ENCODE measurements at regions not wholly inside any gene's neighbourhood (a gene's known extent, or its start where the extent isn't known, plus 50 kb on each side); places are given as distances from the start of the nearest gene placed in this dataset.

- H3K9me3 ChIP-seq (replicated peaks; ENCODE audit: low read length): no peaks in the 10 kb centered on the region
- H3K36me3 ChIP-seq (ENCODE audit: insufficient read depth, low read length): no peaks in the 10 kb centered on the region
- H3K4me2 ChIP-seq (ENCODE audit: low read length): peak overlapping the region; percentile 66
- H3K9ac ChIP-seq (ENCODE audit: low read depth, low read length): no peak overlapping the region
- H3K4me1 ChIP-seq (ENCODE audit: control insufficient read depth, insufficient read depth, low read length): peaks cover 10% of the 10 kb centered on the region
- peaks cover 97% of the 10 kb centered on the region for H3K27me3 ChIP-seq (ENCODE audit: control insufficient read depth, insufficient read depth, low read length)
- peak overlapping the region; percentile 33 for H3K4me3 ChIP-seq (ENCODE audit: low read length)
These were observed 145.2 kb upstream of the ETS2 start for GRCh38 chr21:38660333-38661196.

- Histone ChIP-seq H3K4me2 (ENCODE audit: low read length) (peak overlapping the region; percentile 66), H3K9ac (ENCODE audit: low read depth, low read length) (no peak overlapping the region), H3K4me1 (ENCODE audit: control insufficient read depth, insufficient read depth, low read length) (peaks cover 10% of the 10 kb centered on the region), H3K27me3 (ENCODE audit: control insufficient read depth, insufficient read depth, low read length) (peaks cover 97% of the 10 kb centered on the region), H3K4me3 (ENCODE audit: low read length) (peak overlapping the region; percentile 33), H3K36me3 (ENCODE audit: insufficient read depth, low read length) (no peaks in the 10 kb centered on the region), H3K9me3 (replicated peaks; ENCODE audit: low read length) (no peaks in the 10 kb centered on the region)
These were observed 144.4 kb upstream of the ETS2 start for GRCh38 chr21:38661197-38661871.

GRCh38 chr21:38661889-38662568 is 143.7 kb upstream of the ETS2 start:
- H3K4me2 ChIP-seq (ENCODE audit: low read length): peak overlapping the region; percentile 66
- H3K4me1 ChIP-seq (ENCODE audit: control insufficient read depth, insufficient read depth, low read length): peaks cover 10% of the 10 kb centered on the region
- H3K4me3 ChIP-seq (ENCODE audit: low read length): no peak overlapping the region
- no peak overlapping the region for H3K9ac ChIP-seq (ENCODE audit: low read depth, low read length)
- peaks cover 94% of the 10 kb centered on the region for H3K27me3 ChIP-seq (ENCODE audit: control insufficient read depth, insufficient read depth, low read length)
- no peaks in the 10 kb centered on the region for H3K36me3 ChIP-seq (ENCODE audit: insufficient read depth, low read length)
- H3K9me3 ChIP-seq (replicated peaks; ENCODE audit: low read length): no peaks in the 10 kb centered on the region

- Histone ChIP-seq H3K36me3 (ENCODE audit: insufficient read depth, low read length) (no peaks in the 10 kb centered on the region), H3K9ac (ENCODE audit: low read depth, low read length) (no peak overlapping the region), H3K4me1 (ENCODE audit: control insufficient read depth, insufficient read depth, low read length) (peaks cover 10% of the 10 kb centered on the region), H3K9me3 (replicated peaks; ENCODE audit: low read length) (no peaks in the 10 kb centered on the region), H3K4me3 (ENCODE audit: low read length) (no peak overlapping the region), H3K27me3 (ENCODE audit: control insufficient read depth, insufficient read depth, low read length) (peaks cover 94% of the 10 kb centered on the region), H3K4me2 (ENCODE audit: low read length) (no peak overlapping the region)
These were observed 142.4 kb upstream of the ETS2 start for GRCh38 chr21:38663282-38663681.

GRCh38 chr21:38664315-38664714 is 141.4 kb upstream of the ETS2 start:
- H3K4me1 ChIP-seq (ENCODE audit: control insufficient read depth, insufficient read depth, low read length): peaks cover 10% of the 10 kb centered on the region
- H3K27me3 ChIP-seq (ENCODE audit: control insufficient read depth, insufficient read depth, low read length): peaks cover 94% of the 10 kb centered on the region
- H3K9me3 ChIP-seq (replicated peaks; ENCODE audit: low read length): no peaks in the 10 kb centered on the region
- no peak overlapping the region for H3K9ac ChIP-seq (ENCODE audit: low read depth, low read length)
- no peak overlapping the region for H3K4me3 ChIP-seq (ENCODE audit: low read length)
- no peak overlapping the region for H3K4me2 ChIP-seq (ENCODE audit: low read length)
- H3K36me3 ChIP-seq (ENCODE audit: insufficient read depth, low read length): no peaks in the 10 kb centered on the region

- Histone ChIP-seq H3K9ac (ENCODE audit: low read depth, low read length) (no peak overlapping the region), H3K4me2 (ENCODE audit: low read length) (no peak overlapping the region), H3K27me3 (ENCODE audit: control insufficient read depth, insufficient read depth, low read length) (peaks cover 93% of the 10 kb centered on the region), H3K9me3 (replicated peaks; ENCODE audit: low read length) (no peaks in the 10 kb centered on the region), H3K4me1 (ENCODE audit: control insufficient read depth, insufficient read depth, low read length) (peaks cover 10% of the 10 kb centered on the region), H3K4me3 (ENCODE audit: low read length) (no peak overlapping the region), H3K36me3 (ENCODE audit: insufficient read depth, low read length) (no peaks in the 10 kb centered on the region)
These were observed 140.9 kb upstream of the ETS2 start for GRCh38 chr21:38664841-38665240.

GRCh38 chr21:38667291-38667870 is 138.3 kb upstream of the ETS2 start:
- Histone ChIP-seq H3K4me3 (ENCODE audit: low read length) (no peak overlapping the region), H3K4me1 (ENCODE audit: control insufficient read depth, insufficient read depth, low read length) (no peaks in the 10 kb centered on the region), H3K9ac (ENCODE audit: low read depth, low read length) (no peak overlapping the region), H3K27me3 (ENCODE audit: control insufficient read depth, insufficient read depth, low read length) (peaks cover 94% of the 10 kb centered on the region), H3K9me3 (replicated peaks; ENCODE audit: low read length) (no peaks in the 10 kb centered on the region), H3K36me3 (ENCODE audit: insufficient read depth, low read length) (no peaks in the 10 kb centered on the region), H3K4me2 (ENCODE audit: low read length) (no peak overlapping the region)

- no peak overlapping the region for H3K9ac ChIP-seq (ENCODE audit: low read depth, low read length)
- H3K4me1 ChIP-seq (ENCODE audit: control insufficient read depth, insufficient read depth, low read length): no peaks in the 10 kb centered on the region
- no peaks in the 10 kb centered on the region for H3K9me3 ChIP-seq (replicated peaks; ENCODE audit: low read length)
- H3K4me2 ChIP-seq (ENCODE audit: low read length): no peak overlapping the region
- peaks cover 94% of the 10 kb centered on the region for H3K27me3 ChIP-seq (ENCODE audit: control insufficient read depth, insufficient read depth, low read length)
- no peak overlapping the region for H3K4me3 ChIP-seq (ENCODE audit: low read length)
- no peaks in the 10 kb centered on the region for H3K36me3 ChIP-seq (ENCODE audit: insufficient read depth, low read length)
These were observed 137.7 kb upstream of the ETS2 start for GRCh38 chr21:38668067-38668466.

- no peak overlapping the region for H3K9ac ChIP-seq (ENCODE audit: low read depth, low read length)
- peaks cover 94% of the 10 kb centered on the region for H3K27me3 ChIP-seq (ENCODE audit: control insufficient read depth, insufficient read depth, low read length)
- no peak overlapping the region for H3K4me2 ChIP-seq (ENCODE audit: low read length)
- no peaks in the 10 kb centered on the region for H3K36me3 ChIP-seq (ENCODE audit: insufficient read depth, low read length)
- H3K4me3 ChIP-seq (ENCODE audit: low read length): no peak overlapping the region
- H3K4me1 ChIP-seq (ENCODE audit: control insufficient read depth, insufficient read depth, low read length): no peaks in the 10 kb centered on the region
- H3K9me3 ChIP-seq (replicated peaks; ENCODE audit: low read length): no peaks in the 10 kb centered on the region
These were observed 137.2 kb upstream of the ETS2 start for GRCh38 chr21:38668541-38668940.

- Histone ChIP-seq H3K4me1 (ENCODE audit: control insufficient read depth, insufficient read depth, low read length) (no peaks in the 10 kb centered on the region), H3K4me2 (ENCODE audit: low read length) (no peak overlapping the region), H3K9me3 (replicated peaks; ENCODE audit: low read length) (no peaks in the 10 kb centered on the region), H3K27me3 (ENCODE audit: control insufficient read depth, insufficient read depth, low read length) (peaks cover 96% of the 10 kb centered on the region), H3K36me3 (ENCODE audit: insufficient read depth, low read length) (no peaks in the 10 kb centered on the region), H3K9ac (ENCODE audit: low read depth, low read length) (no peak overlapping the region), H3K4me3 (ENCODE audit: low read length) (no peak overlapping the region)
These were observed 136.5 kb upstream of the ETS2 start for GRCh38 chr21:38669186-38669585.

- Histone ChIP-seq H3K9me3 (replicated peaks; ENCODE audit: low read length) (no peaks in the 10 kb centered on the region), H3K4me3 (ENCODE audit: low read length) (no peak overlapping the region), H3K9ac (ENCODE audit: low read depth, low read length) (no peak overlapping the region), H3K36me3 (ENCODE audit: insufficient read depth, low read length) (no peaks in the 10 kb centered on the region), H3K4me1 (ENCODE audit: control insufficient read depth, insufficient read depth, low read length) (no peaks in the 10 kb centered on the region), H3K27me3 (ENCODE audit: control insufficient read depth, insufficient read depth, low read length) (peaks cover 95% of the 10 kb centered on the region), H3K4me2 (ENCODE audit: low read length) (no peak overlapping the region)
These were observed 134.9 kb upstream of the ETS2 start for GRCh38 chr21:38670861-38671260.
